GM13976 (cell line): ENCODE measurements at regions not wholly inside any gene's neighbourhood (a gene's known extent, or its start where the extent isn't known, plus 50 kb on each side); places are given as distances from the start of the nearest gene placed in this dataset.
"Not testable (repeated sequence)": the region's sequence is repeated elsewhere in the genome, so short reads cannot be mapped to it uniquely, and the experiment has no call there.

Experiments used
- DNase-seq: peaks from one replicate; pipeline ENCODE4 v3.0.0; 2012; ENCODE audit warnings: low spot score
- in situ Hi-C: fragments of 300-500 bp; cut with MboI; formaldehyde crosslinking; loops from one replicate; pipeline ENCODE4 v1.12.0; 2022; ENCODE audit warnings: low sequenced_read_pairs, mixed read lengths, inconsistent platforms; ENCODE audit not compliant: unreplicated experiment
- TF ChIP-seq, protein P1 (sequence below): IDR thresholded peaks from 2 replicates; pipeline ENCODE4 v1.5.1; 2012; ENCODE audit warnings: borderline replicate concordance, mild to moderate bottlenecking; ENCODE audit not compliant: insufficient read depth; ENCODE audit errors: extremely low read depth, missing control alignments, control extremely low read depth

DNA sequence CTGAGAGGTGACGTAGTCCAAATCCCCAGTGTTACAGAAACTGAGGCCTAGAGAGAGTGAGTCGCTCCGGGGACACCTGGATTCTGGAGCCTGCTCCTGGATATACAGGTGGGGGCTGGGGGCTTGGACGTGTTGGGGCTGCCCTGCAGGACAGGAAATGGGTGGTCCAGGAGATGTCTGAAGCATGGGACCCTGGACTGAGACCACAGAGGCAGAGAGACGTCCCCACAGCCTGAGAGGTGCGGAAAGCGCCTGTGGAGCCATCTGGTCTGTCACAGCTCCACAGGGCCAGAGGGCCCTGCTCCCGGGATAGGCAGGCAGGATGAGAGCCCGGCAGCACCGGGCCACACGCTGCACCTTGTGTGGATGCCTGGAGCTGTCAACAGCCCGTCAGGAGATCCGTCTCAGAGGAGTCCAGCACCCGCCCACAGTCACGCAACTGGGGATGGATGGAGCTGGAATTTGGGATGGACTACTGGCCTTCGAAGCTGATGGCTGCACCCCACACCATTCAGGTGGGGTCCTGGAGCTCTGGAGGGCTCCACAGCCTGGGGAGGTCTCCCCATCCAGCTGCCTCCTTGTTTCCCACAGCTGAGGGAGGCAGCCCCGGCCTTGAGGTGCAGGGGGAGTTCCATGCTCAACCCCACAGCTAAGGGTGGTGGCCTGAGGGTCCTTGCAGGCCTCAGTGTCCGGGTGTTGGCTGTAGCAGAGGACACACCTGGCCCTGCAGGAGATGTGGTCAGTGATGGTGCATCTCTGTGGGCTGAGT is 303.0 kb downstream of the NDUFA10 start:
- in situ Hi-C loops, result no loop called here
- DNase-seq, result no peak
- TF ChIP-seq, protein P1, sequence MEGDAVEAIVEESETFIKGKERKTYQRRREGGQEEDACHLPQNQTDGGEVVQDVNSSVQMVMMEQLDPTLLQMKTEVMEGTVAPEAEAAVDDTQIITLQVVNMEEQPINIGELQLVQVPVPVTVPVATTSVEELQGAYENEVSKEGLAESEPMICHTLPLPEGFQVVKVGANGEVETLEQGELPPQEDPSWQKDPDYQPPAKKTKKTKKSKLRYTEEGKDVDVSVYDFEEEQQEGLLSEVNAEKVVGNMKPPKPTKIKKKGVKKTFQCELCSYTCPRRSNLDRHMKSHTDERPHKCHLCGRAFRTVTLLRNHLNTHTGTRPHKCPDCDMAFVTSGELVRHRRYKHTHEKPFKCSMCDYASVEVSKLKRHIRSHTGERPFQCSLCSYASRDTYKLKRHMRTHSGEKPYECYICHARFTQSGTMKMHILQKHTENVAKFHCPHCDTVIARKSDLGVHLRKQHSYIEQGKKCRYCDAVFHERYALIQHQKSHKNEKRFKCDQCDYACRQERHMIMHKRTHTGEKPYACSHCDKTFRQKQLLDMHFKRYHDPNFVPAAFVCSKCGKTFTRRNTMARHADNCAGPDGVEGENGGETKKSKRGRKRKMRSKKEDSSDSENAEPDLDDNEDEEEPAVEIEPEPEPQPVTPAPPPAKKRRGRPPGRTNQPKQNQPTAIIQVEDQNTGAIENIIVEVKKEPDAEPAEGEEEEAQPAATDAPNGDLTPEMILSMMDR, result no peak

DNA sequence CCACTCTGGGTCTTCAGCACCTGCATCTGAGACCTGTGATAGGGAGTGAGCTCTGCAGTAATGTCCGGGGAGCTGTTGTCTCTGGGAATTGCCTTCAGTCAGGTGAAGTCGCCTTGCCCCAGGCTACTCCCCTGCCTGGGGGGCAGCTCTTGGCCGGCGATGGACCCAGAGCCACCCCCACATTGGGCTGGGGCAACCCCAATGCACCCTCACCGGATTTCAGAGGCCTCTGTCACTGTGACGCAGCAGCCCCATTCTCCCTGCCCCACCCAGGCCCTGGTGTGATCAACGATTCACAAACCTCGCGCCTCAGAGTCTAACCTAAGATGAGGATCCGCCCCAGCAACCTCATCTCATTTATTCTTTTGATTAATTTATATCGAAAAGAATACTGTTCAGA is 303.6 kb downstream of the NDUFA10 start:
- in situ Hi-C loops, result no loop called here
- no peak for DNase-seq
- TF ChIP-seq, protein P1, result no peak

DNA sequence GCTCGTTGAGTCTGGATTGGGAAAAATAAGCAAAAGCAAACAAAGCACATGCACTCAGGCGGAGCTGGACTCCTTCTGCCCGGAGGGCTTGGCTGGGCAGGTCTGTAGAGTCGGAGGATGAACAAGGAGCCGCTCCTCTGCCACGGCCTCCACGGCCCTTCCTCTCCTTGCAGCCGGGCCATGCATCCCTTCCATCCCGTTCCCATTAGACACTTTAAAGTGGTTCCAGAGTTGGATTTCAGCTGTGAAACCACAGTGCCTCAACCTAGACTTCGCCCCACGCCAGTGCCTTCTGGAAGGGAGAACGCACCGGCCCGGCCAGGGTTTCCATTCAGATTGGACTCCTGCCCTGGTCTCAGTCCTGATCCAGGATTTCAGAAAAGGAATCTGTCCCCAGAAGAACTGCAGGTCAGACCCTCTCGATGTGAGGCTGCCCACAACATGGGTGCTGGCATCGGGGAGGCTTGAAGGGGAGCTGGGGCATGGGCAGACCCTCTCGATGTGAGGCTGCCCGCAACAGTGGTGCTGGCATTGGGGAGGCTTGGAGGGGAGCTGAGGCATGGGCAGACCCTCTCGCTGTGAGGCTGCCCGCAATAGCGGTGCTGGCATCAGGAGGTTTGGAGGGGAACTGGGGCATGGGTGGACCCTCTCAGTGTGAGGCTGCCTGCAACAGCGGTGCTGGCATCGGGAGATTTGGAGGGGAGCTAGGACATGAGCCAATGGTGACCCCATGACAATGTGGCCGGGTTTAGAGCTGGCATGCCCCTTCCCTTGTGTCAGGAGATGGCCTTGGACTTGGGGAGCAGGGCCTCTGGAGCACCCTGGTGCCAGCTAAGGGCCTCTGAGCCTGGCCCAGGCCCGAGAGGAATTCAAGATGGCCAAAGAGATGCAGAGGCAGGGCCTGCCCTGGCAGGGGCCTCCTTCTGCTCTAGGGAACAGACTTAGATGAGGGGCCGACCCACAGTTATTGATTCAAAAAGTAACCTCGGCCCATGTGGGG is 304.5 kb downstream of the NDUFA10 start:
- TF ChIP-seq, protein P1, result no peak

DNA sequence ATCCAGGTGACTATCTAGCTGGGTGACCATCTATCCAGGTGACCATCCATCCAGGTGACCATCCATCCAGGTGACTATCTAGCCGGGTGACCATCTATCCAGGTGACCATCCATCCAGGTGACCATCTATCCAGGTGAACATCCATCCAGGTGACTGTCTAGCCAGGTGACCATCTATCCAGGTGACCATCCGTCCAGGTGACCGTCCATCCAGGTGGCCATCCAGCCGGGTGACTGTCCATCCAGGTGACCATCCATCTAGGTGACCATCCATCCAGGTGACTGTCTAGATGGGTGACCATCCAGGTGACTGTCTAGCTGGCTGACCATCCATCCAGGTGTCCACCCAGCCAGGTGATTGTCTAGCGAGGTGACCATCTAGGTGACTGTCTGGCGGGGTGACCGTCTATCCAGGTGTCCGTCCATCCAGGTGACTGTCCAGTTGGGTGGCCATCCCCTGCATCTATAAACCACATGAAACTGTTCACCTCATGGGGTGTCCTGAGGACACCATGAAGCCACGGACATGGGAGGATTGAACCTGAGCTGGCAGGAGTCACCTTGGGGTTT is 305.3 kb downstream of the NDUFA10 start:
- in situ Hi-C loops, result no loop called here
- DNase-seq, result no peak
- TF ChIP-seq, protein P1, result no peak

More for the DNA sequence above, 304.5 kb downstream of the NDUFA10 start:
- no peak for DNase-seq
- in situ Hi-C loops, result no loop called here

DNA sequence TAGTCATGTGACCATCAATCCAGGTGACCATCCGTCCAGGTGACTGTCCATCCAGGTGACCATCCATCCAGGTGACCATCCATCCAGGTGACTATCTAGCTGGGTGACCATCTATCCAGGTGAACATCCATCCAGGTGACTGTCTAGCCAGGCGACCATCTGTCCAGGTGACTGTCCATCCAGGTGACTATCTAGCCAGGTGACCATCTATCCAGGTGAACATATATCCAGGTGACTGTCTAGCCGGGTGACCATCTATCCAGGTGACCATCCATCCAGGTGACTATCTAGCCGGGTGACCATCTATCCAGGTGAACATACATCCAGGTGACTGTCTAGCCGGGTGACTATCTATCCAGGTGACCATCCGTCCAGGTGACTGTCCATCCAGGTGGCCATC is 306.2 kb downstream of the NDUFA10 start:
- in situ Hi-C loops, DNase-seq: not testable (repeated sequence)

DNA sequence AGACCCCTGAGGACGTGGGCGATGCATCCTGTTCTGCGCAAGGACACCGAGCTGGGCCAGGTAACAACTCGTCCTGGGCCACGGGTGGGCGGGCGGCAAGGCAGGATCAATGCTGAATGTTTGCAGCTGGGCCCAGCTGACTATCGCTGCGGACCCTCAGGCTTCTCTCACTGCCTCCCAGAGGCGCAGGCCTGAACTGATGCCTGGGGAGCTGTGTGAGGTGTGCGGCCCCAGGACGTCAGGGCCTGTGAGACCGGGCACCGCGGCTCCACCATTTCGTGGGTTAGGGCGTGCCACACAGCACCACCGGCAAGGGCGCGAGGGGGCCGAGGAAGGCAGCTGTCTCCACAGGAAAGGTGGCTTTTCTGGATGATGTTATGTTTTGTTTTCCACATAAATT is 307.4 kb downstream of the NDUFA10 start:
- TF ChIP-seq, protein P1, result no peak
- DNase-seq, result no peak
- in situ Hi-C loops, result no loop called here
